Thyroid gland (tissue), 4 donors: ENCODE measurements at regions not wholly inside any gene's neighbourhood (a gene's known extent, or its start where the extent isn't known, plus 50 kb on each side); places are given as distances from the start of the nearest gene placed in this dataset.

Experiments
- CTCF ChIP-seq, 6 experiments: fragments of 200-600 bp in 3 of 6; fragments of 450-650 bp in 3 of 6; sonication (generic) in 3 of 6; IDR thresholded peaks; one replicate each; pipeline ENCODE4 v1.5.1; 2016 to 2019; ENCODE audit warnings: antibody characterized with exemption in 6 of 6, mild to moderate bottlenecking in 2 of 6, inconsistent platforms in 1 of 6, moderate library complexity in 1 of 6
- POLR2A ChIP-seq, 2 donors: fragments of 450-650 bp; IDR thresholded peaks; one replicate each; pipeline ENCODE4 v1.6.1; 2017; ENCODE audit warnings: antibody characterized with exemption in 2 of 2, mild to moderate bottlenecking in 2 of 2, moderate library complexity in 1 of 2

- TF ChIP-seq CTCF (IDR thresholded peaks at IDR 0.05) (no peak), POLR2A (IDR thresholded peaks at IDR 0.05) (no peak)
Observed at GRCh38 chr6:50381099-50381415, 331.3 kb upstream of the DEFB112 start.
